AG04449 (cell line): ENCODE measurements at regions not wholly inside any gene's neighbourhood (a gene's known extent, or its start where the extent isn't known, plus 50 kb on each side); places are given as distances from the start of the nearest gene placed in this dataset.

ENCODE experiments used
- CTCF ChIA-PET: fragments of 350-600 bp; formaldehyde crosslinking; extraction: SDS; loops from one replicate; lab custom pipeline; 2021; ENCODE audit warnings: antibody characterized with exemption; lab: Yijun Ruan, JAX
- POLR2A ChIA-PET: fragments of 400-600, 350-600 bp; formaldehyde crosslinking; extraction: SDS; loops from one replicate; lab custom pipeline; 2020; ENCODE audit warnings: antibody characterized with exemption, inconsistent platforms; lab: Yijun Ruan, JAX
- DNase-seq: peaks from one replicate; pipeline ENCODE4 v3.0.0-alpha.2; 2010; ENCODE audit warnings: low read depth, low spot score
- H3K4me3 ChIP-seq: 2 replicates; pipeline ENCODE4 v1.5.1; 2011; ENCODE audit warnings: low read depth, mild to moderate bottlenecking, control low read depth, low read length
- TF ChIP-seq, protein P1 (sequence below): IDR thresholded peaks from one replicate; pipeline ENCODE4 v1.5.1; 2011; ENCODE audit warnings: mild to moderate bottlenecking, moderate library complexity, low read length, control low read depth, inconsistent platforms; ENCODE audit not compliant: insufficient read depth; ENCODE audit errors: missing control alignments

DNA sequence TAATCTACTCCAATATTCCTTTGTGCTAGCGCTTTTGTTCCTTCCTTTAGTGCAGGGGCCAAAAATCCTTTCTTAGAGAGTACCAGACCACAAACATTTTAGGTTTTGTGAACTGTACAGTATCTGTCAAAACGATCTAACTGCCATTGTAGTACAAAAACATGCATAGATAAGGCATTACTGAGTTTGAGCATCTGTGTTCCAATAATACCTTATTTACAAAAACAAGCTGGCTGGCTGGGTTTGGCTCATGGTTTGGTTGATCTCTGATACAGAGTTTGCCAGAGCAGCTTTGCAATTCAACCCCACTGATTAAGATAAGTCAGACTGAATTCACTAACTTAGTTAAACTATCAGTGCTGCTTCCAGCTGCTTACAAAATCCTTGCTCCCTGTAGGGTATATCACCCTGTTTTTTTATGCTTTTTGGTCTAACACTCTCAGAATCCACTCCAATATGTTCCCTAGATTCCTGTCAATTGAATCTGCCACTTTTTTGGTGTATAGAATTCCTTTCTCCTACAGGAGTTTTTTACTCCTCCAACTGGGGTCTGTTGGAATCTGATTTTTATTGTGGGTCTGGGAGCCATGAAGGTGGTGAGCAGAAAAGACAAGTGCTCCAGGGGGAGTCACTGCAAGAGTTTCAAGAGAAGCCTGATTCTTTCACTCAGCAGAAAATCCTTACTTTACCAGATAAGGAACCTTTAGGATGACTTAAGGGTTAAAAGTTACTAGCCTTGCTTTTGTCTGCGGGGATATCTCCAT is 1399.4 kb downstream of the EFNB2 start:
- POLR2A ChIA-PET = no interaction called here
- no peak for DNase-seq
- no peak overlapping the region for H3K4me3 ChIP-seq
- TF ChIP-seq, protein P1, sequence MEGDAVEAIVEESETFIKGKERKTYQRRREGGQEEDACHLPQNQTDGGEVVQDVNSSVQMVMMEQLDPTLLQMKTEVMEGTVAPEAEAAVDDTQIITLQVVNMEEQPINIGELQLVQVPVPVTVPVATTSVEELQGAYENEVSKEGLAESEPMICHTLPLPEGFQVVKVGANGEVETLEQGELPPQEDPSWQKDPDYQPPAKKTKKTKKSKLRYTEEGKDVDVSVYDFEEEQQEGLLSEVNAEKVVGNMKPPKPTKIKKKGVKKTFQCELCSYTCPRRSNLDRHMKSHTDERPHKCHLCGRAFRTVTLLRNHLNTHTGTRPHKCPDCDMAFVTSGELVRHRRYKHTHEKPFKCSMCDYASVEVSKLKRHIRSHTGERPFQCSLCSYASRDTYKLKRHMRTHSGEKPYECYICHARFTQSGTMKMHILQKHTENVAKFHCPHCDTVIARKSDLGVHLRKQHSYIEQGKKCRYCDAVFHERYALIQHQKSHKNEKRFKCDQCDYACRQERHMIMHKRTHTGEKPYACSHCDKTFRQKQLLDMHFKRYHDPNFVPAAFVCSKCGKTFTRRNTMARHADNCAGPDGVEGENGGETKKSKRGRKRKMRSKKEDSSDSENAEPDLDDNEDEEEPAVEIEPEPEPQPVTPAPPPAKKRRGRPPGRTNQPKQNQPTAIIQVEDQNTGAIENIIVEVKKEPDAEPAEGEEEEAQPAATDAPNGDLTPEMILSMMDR = no peak
- CTCF ChIA-PET = no interaction called here

DNA sequence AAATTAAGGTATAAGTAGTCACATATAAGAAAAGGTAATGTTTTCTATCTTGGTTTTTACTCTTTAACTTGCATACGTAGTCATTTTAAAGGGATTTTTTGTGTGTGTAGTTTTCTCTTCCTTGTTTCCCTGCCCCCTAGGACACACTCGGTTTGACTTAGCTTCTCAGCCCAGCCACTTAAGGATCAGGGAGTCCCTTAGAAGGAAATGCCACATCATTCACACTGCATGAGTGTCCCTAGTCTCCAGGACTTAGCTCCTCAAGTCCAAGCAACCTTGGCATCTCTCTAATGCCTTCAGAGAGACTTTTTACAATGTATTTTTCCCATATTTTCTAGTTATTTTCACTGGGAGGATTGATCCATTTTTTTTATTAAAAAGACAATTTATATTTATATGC is 1407.7 kb downstream of the EFNB2 start:
- TF ChIP-seq, protein P1 = no peak
- no peak overlapping the region for H3K4me3 ChIP-seq
- ChIA-PET CTCF (no interaction called here), POLR2A (no interaction called here)
- DNase-seq = no peak

DNA sequence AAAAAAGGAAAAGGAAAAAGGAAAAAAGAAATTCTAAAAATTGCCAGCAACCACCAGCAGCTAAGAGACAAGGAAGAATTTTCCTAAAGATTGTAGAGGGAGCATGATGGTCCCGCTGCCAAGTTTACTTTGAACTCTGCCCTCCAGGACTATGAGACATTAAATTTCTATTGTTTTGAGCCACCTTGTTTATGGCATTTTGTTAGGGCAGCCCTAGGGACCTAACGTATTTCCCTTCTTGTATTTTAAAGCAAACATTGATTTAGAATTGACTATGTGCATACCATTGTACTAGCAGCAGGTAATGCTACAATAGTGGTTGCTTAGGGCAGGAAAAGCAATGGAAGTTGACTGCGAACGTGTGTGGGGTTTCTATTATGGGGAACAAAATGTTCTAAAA is 1414.2 kb downstream of the EFNB2 start:
- TF ChIP-seq, protein P1 = no peak
- CTCF ChIA-PET = no interaction called here
- POLR2A ChIA-PET = no interaction called here
- DNase-seq = no peak
- H3K4me3 ChIP-seq = no peak overlapping the region

DNA sequence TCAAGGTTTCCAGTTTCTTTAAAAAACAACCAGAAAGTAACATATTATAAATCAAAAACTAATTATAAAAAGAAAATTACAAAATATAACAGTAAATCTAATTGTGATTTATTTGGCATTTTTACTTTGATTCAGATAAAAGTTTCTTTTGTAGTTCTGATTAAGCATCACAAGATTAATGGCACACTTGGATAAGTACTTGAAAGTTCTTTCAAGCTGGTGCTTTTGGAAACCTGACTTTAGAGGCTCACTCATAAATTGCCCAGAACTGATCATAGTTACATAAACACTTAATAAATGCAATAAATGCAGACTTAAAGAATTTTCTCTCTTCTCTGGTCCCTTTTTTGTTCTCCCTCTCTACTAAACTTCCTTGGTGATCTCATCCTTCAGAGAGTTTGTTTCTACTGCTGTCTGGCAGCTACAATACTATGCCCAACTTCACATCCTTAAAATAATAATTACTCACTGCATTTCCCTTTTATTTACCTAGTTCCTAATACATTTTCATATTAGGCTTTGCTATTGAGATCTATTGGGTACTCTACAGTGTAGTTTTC is 1417.0 kb downstream of the EFNB2 start:
- POLR2A ChIA-PET = no interaction called here
- no peak overlapping the region for H3K4me3 ChIP-seq
- CTCF ChIA-PET = no interaction called here
- TF ChIP-seq, protein P1 = no peak
- no peak for DNase-seq

DNA sequence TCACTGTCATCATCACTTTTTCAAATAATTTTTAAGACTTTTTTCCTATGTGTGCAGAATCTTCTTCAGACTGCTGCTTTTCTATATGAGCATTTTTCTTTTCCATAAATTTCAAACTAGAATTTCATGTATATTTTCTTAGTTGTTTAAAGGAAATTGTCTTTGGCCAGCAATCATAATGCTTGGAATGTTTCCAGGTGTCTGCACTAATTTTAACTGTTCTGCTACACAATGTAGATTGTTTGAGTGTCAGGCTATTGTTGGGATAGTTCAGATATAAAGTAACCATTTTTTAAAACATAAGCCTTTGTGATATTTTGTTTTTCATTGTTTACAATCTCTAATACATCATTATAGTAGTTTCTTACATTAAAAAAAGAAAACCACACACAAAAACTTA is 1418.5 kb downstream of the EFNB2 start:
- no peak for DNase-seq
- TF ChIP-seq, protein P1 = no peak
- CTCF ChIA-PET = no interaction called here
- no peak overlapping the region for H3K4me3 ChIP-seq
- POLR2A ChIA-PET = no interaction called here

DNA sequence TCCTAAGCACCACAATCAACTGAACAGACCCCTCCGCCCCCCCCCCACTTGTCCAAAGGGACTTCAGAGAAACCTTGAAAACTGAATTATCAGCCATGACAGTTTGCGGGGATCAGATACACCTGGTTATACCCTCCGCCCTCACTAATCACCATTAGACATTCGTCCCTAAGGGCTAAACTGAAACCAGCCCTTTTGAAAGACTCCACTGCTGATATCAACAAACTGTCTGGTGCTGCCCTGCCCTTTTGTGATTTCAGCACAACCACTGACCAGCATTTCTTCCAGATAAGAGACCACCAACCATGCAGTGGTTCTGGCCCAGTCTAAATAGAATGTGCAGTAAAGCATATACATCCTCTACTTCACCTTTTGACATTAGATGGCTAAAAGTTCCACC is 1422.9 kb downstream of the EFNB2 start:
- no peak overlapping the region for H3K4me3 ChIP-seq
- CTCF ChIA-PET = no interaction called here
- no peak for DNase-seq
- TF ChIP-seq, protein P1 = no peak
- POLR2A ChIA-PET = no interaction called here
